ENCODE measurements at regions not wholly inside any gene's neighbourhood (a gene's known extent, or its start where the extent isn't known, plus 50 kb on each side); places are given as distances from the start of the nearest gene placed in this dataset.

DNA sequence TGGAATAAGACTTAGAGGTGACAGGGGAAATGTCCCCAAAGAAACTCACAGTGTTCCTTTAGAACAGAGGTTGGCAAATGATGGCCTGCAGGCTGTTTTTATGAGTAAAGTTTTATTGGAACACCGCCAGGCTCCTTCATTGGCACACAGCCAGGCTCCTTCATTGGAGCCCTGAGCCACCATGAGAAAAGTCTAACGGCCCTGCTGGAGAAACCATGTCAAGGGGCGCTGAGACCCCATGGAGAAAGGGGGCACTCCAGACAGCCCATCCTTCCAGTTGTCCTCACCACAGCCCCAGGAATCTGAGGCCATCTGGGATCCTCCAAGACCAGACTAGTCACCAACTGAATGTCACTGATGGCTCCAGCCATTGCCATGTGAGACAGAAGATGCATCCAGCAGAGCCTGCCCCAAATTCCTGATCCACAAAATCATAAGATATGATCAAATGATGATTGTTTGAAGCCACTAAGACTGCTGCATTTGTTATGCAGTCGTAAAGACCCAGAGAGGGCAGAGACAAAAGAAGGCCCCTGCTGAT is 88.2 kb upstream of the GPR26 start:
- DNase-seq, result no peak

DNA sequence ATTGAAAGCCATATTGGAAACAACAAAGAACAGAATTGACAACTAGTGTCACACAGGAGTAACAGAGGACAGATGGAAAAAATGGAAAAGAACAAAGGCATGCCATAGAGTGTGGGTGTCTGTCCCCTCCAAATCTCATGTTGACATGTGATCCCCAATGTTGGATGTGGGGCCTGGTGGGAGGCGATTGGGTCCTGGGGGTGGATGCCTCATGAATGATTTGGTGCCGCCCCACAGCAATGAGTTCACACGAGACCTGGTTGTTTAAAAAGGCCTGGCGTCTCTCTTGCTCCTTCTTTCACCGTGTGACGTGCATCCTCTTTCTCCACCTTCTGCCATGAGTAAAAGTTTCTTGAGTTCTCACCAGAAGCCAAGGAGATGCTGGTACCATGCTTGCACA is 87.4 kb upstream of the GPR26 start:
- no peak for DNase-seq

DNA sequence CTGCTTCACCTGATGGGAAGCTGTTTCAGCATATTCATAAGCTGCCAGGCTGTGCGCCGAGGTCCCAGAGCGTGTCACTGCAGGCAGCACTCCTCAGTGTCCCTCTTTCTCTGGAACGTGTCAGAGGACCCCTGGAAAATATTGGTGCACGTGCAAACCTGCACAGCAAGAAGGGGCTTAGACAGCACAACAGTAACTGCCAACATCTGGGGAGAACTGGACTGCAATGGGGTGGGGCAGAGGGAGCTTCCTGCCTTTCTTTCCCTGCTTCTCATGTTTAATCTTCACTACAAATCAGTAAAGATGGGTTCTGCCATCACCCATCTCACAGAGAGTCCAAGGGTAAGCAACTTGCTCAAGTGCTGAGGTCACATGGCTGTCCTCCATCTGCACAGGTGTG is 86.5 kb upstream of the GPR26 start:
- DNase-seq, result no peak

DNA sequence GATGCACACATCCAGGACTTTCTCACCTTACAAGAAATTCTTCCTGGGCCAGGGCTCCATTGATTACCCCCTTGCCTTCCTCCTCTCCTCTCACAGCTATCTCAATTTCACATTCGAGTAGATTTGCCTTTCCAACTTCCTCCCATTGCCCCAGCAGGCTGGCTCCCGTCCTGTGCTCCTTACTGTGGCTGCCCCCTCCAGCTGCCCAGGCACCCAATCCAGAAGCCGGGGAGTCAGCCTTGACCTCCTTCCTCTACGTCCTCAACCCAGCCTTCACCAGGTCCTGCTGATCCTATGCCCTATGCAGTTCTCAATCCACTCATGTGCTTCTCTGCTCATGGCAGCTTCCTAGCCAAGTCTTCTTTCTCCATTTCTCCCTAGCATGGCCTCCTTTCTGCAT is 85.7 kb upstream of the GPR26 start:
- DNase-seq, result no peak

DNA sequence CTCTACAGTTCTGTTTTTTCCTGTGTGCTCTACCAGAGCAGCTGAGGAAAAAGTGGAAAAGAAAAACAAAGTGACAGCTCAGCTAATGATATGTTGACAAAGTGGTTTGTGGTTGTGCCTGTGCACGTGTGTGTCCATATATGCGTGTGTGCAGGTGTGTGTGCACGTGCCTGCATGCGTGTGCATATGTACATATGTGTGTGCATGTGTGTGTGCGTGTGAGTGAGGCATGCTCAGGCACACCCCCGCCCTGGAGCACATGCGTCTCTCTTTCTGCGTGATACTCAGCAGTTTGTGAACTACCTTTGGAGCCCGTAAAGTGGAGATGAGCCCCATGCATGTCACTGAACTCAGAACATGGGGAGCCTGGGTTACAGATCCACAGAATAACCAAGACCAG is 84.5 kb upstream of the GPR26 start:
- no peak for DNase-seq

DNA sequence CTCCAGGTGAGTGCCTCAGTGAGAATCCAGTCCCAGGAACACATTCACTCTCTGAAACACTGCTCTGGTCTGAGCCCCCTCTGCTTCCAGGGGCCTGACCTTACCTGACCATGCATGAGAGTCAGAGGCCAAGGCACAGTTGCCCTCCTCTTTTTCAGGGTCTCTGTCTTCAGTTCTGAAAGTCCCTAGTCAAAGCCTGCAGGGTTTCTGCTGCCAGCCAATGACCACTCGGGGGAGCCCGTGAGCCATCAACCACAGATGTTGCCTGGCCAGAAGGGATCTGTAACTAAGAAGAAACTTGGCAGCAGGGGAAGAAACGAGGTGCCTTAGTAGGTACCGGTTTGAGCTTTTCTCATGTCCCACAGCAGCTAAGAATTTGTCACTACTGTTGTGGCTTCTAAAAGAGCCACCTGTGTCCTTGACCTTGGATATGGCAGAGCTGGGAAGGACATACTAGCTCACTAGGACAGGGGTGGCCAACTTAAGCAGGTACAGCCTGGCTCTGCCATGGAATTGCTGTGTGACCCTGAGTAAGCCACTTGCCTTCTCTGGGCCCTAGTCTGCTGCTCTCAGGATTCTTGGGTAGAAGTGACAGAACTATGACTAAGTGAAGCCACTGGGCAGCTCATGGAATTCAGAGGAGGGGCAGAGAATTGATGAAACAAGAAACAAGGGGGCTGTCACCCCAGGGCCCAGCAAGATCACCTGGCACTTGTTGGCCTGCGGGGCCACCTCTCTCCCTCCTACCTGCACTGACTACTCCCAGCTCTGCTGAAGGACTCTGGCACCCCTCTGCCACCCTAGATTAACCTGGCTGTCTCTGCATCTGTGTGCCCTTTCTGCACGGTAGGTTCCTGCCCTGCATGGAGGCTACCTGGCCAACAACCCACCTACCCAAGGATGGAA is 83.8 kb upstream of the GPR26 start:
- DNase-seq, result peak; percentile 47

DNA sequence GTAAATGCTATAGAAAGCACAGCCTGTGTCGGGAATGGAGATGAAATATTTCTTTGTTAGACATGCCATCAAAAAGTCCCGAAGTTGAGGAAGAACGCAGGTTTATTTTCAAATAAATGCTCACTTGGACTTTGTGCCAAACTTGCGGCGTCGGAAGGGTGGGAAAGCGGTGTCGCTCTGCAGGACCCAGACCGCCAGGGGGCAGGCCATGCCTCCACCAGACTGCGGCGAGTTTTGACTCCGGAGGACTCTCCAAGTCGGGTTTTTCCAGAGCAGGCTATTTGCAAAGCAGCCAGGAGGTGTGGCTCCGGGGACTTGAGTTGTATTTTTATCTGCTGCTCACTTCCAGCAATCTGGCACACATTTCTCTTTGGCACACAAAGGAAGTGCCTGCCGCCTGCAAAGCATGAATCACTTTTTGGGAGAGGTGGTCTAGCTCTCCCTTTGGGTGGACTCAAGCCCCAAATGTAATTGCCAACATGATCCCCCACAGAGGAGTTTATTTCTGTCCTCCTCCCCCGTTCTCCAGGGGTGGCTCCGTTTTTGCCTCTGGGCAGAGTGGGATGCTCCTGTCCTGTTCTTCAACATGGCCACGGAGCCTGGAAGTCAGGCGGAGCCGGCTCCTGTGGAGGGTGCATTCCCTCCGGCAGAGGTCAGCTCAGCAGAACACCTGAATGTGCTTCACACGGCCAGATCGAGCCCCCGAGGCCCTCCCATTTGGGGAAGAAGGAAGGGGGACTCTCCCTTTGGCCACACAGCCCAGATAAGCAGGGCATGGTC is 82.3 kb upstream of the GPR26 start:
- peak; percentile 71 for DNase-seq

DNA sequence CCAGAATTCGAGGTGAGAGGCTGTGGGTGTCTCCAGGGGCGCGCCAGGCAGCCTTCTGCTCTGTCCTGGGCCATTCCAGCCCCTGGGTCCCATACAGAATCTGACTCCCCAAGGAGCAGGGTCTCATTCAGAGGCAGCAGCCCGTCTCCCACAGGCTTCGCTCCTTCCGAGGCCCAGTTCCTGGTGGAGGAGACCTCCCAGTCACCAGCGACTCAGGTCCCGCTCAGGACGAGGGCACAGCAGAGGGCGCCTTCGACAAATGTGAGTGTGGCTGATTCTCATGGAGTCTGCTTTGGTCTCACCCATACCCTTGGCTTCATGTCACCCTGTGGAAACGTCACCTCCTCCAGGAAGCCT is 81.8 kb upstream of the GPR26 start:
- no peak for DNase-seq

DNA sequence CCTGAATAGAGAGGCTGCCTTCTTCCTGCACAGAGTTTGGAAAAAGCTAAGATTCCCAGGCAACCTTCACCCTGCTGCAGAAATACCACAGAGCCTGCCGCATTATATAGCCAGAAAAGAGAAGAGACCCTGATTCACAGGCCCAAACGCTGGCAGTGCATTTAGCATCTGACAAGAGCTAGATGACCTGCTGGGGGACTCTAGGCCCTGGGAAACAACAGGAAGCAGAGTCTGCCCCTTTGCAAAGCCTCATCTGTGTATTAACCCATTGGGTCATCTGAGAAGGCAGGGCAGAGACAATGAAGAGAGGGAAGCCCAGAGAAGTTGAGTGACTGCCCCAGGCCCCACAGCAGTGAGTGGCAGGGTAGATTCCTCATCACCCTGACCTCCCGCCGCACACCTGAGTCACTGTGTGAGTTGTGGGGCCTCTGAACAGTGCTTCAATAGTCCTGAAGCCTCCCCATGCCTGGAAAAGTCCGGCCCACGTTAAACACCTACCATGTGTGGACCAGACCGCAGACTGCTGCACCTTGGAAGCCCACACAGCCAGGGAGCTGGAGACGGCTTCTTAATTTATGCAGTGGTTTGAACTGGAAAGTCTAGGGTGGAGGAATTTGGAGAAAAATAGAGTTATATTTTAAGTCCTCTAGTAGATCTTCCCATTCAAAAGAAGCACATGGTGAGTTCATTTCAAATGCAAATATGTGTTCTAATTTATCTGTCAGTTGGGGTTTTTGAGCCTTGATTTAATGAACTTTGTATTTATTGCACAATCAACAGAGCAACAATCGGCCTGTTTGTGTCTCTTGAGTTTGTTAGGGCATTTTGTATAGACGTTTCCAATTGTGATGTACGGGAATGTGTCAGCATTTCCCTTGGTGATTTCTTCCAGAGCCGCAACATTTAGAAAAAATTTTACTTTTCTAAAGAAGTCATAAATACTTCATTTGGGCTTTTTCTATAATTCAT is 80.4 kb upstream of the GPR26 start:
- no peak for DNase-seq

DNA sequence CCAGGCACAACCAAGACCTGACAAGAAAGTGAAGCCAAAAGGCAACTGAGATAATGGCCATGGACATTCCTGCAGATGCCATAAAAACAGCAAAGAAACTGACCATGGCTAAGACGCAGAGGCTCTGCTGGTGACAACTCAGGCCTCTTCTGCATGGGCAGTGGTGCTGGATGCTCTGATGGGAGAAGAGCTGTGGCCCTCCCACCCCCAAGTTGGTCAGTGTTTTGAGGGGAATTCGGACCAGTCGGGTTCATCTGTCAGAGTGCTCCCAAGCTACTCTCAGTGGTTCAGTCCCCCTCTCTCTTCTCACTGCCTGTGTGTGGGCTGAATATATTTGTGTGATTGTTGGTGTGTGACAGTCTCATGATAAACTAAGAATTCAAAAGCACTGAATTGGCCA is 79.0 kb upstream of the GPR26 start:
- no peak for DNase-seq

DNA sequence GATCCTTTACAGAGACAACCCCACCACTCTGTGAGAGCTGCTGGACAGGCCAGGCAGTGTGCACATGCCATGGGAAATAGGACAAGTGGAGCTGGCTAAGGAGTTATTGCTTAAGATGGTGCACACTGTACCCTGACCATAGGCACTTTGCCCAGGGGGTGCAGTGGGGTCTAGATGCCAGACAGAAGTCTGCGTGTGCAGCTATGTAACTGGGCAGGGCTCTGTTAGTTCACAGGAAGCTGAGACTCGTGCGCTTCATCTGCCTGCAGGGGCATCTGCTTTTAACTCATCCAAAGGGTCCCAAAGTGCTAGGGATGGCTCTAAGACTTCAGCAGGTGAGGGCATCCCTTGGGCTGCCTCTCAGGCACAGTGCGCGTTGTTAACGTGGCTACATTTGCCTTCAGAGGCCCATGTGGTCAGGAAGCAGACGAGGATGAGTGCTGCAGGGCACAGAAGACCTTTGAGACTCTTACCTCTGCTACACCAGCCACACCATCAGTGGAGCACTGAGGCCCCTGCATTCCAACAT is 77.7 kb upstream of the GPR26 start:
- no peak for DNase-seq

DNA sequence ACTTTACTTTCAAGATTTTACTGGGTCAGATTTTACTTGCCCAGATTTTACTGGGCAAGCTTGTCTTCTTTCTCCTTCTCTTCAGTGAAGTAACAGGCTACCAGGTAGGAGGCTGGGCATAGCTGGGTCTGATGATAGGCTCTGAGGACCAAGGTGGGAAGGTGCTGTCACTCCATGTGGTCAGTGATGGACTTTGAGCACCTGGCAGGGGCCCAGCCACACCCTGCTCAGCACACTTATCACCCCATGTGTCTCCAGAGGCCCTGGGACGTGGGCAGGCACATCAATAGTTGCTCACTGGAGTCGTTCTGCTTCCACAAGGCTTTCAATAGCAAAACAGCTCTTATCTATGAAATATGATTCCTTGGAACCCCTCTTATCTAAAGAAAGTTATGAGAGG is 70.5 kb upstream of the GPR26 start:
- DNase-seq, result no peak

DNA sequence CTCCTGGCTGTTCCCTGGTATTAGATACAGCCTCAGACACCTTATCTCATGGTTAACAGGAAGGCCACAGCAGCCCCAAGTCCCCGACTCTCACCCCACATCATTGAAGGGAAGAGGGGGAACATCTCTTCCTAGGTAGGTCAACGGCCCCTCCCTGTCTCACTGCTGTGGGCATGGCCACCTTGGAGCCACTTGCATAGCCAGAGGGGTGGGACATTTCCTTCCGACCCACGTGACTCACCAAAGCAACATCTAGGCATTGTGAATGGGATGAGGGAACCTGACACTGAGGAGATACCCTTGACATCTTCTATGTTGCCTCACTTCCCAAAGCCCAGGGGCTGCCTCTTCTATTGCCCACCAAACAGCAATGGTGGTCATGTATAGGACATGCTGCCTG is 68.5 kb upstream of the GPR26 start:
- DNase-seq, result no peak

DNA sequence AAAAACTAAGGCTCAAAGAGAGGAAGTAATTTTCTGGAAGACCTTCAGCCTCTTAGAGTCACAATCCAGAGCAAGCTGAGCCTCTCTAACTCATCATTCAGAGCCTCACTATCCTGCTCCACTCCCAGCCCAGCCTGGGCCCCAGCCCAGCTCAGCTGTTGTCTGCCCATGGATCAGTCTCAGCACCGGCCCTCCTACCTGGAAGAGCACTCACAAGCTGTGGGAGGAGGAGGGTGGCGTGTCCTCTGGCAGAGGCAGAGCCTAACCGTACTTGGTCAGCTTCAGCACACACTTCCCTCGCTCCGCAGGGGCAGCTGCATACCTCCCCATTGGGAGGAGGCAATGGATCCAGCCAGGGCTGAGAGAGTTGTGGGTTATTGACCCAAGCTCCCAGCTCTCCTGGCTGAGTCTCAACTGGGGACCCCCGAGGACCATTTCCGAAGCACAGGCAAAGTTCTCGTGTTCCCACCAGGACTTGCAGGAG is 66.7 kb upstream of the GPR26 start:
- no peak for DNase-seq

DNA sequence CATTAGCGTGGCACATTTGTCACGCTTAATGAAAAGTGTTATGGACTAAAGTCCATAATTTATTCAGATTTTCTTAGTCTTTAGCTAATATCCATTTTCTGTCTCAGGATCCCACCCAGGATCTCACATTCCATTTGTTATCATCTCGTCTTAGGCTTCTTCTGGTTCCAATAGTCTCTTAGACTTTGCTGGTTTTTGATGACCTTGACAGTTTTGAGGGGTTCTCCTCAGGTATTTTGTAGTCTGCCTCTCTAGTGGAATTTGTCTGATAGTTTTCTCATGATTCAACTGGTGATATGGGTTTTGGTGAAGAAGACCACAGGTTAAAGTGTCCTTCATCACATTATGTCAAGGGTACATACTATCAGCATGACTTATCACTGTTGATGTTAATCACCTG is 66.0 kb upstream of the GPR26 start:
- DNase-seq, result no peak

DNA sequence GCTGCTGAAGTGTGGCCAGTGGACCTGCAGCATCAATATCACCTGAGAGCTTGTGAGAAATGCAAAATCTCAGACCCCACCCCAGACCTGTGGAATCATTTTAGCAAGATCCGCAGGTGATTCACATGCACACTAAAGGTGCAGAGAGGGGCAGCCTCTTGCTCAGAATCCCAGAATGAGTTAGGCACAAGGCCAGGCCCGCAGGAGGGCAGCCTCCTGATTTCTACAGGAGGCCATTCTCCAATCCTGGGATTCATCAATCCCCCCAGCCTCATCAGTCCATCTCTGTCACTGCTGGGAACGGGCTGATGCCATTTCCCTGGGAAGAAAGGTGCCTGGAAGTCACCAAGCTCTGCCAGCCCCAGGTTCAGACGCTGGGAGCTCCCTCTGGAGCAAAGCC is 63.0 kb upstream of the GPR26 start:
- DNase-seq, result no peak

DNA sequence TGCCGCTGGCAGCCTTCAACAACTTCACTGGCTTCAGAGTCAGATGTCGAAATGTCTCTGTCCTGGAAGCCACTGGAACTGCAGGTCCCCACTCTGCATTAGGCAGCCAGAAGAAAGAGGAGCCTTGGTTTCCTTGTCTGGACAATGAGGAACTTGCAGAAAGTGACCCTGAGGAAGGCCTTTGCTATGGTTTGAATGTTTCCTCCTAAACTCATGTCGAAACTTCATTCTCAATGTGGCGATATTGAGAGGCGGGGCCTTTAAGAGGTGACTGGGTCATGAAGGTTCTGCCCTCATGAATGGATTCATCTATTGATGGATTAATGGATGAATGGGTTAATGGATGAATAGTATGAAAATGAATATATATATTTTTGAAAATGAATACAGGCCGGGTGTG is 61.6 kb upstream of the GPR26 start:
- no peak for DNase-seq

DNA sequence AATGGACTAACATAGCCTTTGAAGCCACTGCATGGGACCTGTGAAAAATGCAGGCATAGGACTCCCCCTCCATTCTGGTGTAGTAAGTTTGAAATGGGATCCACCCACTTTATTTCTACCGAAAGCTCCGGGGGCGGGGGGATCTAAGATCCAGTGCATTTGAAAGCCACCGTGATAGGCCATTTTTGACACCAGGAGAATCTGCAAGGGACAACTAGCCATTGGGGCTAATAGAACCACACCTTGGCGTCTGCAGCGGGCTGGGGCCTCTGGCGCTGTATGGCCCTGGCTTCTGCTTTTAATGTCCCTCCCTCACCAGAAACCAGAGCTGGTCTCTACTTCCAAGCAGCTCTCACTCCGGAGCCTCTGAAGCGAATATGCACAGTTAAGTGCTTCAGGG is 60.1 kb upstream of the GPR26 start:
- DNase-seq, result no peak

DNA sequence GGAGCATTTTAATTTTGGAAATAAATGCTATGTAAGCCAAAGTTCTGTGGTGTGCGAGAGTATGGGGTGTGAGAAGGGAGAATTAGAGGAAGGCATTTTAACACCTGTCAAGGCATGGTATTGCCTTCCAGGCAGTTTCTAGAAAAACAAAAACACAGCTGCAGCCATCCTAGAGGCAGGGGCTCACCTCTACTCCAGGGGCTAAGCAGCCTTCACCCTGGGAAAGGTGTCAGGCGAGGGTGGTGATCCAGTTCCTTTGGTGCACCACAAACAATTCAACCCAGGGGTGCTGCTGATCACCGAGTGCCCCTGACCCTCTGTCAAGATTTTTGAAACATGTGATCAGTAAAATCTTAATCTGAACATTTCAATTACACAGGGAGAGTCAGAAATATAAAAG is 59.2 kb upstream of the GPR26 start:
- DNase-seq, result no peak

DNA sequence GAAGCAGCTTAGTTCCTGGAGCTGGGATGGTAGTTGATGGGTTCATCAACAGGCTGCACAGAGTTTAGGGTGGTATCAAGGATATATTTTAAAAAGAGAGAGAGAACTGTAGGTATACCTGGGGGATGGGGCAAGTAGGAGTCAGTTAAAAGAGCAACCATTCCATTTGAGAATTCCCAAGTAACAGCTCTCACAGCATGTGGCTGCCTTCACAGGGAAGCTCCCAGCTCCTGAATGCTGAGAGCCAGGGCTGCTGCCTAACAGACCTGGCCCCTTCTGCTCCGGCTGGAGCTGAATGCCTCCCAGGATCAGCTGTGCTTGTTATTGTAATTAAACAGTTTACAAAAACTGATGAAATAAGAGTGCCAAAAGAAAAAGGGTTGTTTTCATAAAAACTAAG is 58.8 kb upstream of the GPR26 start:
- no peak for DNase-seq

DNA sequence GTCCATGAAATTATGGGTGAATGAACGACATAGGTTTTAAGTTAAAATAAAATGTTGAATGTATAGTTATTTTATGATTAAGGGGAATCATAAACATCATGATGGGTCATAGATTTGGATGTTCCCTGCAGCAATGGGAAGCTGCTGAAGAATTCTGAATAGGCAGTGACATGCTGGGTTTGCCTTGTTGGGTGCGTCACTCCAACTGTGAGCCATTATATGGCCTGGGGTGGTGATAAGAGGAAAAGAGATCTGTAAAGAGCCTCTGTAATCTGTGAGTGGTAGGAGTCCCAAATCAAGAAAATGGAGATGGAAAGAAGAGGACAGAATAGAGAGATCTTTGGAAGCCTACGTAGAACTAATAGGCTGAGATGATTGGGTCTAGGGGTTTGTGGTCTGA is 58.1 kb upstream of the GPR26 start:
- DNase-seq, result no peak

DNA sequence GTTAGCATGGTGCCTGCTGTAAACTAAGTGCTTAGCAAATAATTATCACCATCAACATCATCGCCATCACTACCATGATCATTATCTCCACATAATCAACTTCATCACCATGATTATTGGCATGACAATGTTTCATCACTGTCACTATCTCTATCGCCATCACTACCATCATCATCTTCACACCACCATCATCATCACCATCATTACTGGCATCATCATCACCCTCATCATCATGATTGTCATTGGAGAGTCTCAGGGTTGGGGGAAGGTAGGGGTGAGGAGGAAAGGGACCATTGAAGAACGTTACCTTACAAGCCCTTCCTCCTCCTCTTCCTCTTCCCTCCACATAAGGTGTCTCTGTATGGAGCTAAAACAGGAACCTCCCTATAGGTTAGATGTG is 54.9 kb upstream of the GPR26 start:
- DNase-seq, result no peak

Measured in occipital lobe (tissue), 1 donor.